Stimulated activated CD4-positive, alpha-beta T cell treated with anti-CD3 and anti-CD28 coated beads, Interleukin-1b, Interleukin-23, amount 100 ng/mL, for 24 hours (primary cell): ENCODE measurements at regions not wholly inside any gene's neighbourhood (a gene's known extent, or its start where the extent isn't known, plus 50 kb on each side); places are given as distances from the start of the nearest gene placed in this dataset.
"Not testable (repeated sequence)": the region's sequence is repeated elsewhere in the genome, so short reads cannot be mapped to it uniquely, and the experiment has no call there.

Experiments used
- DNase-seq, 4 experiments: peaks; one replicate each; pipeline ENCODE4 v3.0.0-alpha.2; 2020; ENCODE audit warnings: low read depth in 4 of 4, low spot score in 1 of 4

DNA sequence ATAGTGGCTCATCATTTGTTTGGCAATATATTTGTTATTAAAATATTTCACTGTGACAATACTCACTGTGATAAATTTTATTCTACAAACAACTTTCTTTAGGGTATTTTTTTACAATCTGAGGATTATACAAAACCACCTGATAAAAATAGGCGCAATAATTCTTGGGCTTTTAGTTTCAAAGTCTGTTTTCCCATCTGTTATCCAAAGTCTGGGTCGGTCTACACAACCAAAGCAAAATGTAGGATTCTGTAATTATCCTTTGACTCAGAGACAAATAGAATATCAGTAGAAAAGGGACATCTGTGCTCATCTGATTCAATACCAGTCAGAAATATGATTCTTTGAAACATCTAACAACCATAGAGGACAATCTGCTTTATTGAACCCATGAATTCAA is 271.8 kb upstream of the AMIGO2 start:
- DNase-seq: no peak

DNA sequence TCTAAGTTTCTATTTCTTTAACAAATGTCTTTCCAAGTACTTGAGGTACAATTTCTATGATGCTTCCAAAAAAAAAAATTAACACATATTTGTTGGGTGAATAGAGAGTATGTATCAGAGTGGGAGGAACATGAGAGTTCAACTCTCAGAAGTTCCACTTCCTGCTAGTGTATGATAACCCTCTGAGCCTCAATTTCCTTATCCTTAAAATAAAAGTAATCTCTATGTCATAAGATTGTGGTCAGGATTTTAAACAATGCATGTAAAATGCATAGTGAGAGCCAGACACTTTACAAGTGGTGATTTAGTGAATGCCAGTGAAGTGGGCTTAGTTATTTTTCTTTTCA is 270.3 kb upstream of the AMIGO2 start:
- DNase-seq: no peak

DNA sequence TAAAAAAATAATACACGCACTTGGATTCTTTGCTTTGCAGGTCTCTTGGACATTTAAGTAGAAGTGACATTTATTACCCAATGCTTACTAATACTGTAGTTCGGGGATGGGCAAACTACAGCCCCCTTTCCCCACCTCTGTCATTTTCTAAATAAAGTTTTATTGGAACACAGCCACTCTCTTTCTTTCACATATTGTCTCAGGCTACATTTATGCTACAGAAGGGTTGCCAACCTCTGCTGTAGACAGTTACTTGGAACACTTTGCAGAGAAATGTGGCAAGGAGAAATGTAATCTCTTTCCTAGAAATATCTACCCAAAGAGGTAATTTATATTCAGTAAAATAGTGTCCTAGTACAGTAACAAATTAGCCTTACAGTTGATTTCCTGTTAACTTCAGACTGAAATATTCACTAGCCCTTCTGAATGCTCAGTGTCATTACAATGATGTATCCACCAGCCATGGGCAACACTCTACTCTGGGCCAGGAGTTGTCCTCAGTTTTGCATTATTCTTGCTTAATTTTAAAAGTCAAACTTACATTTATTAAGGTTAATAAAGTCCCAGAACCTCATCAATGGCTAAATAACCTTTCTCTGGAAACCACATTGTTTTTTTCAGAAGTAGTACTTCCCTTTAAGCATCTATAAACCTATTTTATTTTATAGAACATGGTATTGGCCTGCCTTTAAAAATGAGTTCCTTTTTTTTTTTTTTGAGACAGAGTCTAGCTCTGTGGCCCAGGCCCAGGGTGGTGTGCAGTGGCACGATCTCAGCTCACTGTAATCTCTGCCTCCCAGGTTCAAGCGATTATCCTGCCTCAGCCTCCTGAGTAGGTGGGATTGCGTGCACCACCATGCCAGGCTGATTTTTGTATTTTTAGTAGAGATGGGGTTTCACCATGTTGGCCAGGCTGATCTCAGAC is 269.6 kb upstream of the AMIGO2 start:
- DNase-seq: no peak

DNA sequence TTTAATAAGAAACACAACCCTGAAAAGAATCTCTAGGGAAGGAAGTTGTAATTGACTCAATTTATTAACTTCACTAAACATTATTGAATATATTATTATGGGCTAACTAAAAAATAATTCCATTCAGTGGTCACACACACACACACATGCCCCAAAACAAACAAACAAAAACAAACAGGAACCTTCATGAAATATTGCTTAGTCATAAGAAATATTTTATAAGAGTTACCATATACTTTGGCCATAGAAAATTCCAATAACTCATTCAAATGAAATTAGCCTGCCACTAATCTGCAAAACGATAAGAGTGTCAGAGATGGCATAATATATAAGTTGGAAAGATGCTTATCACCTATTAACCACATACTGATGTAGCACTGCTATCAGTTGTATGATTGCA is 268.4 kb upstream of the AMIGO2 start:
- no peak for DNase-seq

DNA sequence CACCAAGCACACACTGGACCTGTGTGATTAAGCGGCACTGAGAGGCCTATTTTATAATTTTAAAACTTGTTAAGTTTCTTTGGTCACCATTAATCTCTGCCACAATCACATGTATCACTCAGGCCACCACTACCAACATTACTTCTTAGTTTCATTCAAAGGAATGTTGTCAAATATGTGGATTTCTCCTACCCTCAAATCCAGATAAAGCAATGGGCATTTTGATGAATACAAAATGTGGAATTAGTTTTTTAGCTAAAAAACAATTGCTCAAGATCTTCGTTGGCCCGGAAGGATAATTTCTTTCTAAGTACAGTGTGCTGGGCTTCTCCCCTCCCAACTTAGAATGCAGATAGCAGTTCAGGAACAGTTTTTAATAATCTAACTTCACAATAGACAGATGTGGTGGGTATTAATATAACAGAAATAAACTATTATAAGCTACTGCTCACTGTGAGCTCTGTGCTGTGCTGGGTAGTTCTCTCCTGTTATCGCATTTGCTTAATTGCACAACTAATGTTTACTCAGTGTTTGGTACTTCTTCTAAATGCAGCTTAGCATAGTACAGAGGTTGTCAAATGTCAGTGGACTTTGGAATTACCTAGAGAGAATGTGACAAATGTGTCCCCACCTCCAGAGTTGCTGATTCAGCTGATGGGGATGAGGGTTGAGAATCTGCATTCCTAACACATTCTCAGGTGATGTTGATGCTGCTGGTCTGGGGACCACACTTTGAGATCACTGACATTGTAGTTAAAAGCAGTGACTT is 266.7 kb upstream of the AMIGO2 start:
- no peak for DNase-seq

DNA sequence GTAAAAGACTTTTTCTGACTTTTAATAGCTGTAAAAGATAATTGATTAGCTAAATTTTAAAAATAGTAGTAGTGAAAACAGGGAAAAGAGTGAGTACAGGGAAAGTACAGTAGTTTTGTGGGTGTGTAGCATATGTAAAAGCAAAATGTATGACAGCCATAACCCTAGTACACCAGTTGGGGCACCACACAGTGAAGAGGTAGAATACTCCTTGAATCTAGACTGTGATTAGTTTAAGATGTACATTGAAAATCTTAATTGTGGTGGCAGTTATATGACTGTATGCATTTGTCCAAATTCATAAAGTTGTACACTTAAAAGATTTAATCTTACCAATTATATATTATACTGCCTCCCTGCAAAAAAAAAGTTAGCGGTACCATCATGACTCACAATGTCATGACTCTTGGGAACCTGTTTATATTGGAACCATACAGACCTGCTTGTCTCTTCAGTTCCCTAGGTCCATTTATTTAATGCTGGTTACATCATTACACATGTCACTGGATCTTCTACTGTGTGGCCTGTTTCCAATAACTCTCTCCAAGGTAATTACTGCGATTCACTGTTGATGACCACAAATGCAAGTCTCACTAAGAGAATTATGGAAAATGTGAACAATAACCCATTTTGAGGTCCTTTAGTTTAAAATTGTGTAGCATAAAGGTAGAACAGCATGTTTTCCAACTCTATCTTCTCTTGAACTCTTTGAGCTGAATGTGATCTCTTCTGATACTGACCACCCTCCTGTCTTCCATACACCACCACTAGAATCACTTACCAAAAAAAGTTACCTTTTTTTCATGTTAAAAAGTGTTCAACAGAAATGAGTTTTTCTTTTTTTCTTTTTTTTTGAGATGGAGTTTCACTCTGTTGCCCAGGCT is 264.2 kb upstream of the AMIGO2 start:
- no peak for DNase-seq

DNA sequence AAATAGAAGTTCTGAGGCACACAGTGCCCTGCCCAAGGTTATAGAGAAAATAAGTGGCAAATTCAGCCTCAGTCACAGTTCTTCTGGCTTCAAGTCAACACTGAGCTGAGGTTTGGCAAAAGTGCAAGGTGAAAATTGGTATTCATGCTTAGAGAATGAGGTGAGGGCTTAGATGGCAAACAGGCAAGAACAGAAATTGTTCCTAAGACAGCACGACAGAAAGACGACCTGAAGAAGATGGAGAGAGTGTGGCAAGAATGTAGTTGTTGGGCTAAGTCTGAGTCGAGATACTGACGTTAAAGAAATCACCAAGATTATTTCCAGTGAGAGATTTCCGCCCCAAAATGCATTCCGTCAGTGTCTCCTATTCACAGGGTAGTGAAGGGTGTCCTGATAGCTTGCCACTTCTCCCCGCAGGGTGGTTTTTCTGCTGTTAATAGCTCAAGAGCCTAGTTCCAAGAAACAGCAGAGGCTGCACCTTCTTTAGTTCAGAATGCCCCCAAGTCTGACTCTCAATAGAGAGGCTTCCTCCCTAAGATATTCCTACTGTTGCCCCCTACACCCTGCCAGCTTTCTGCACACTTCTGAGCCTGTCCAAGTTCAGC is 260.8 kb upstream of the AMIGO2 start:
- DNase-seq: no peak

DNA sequence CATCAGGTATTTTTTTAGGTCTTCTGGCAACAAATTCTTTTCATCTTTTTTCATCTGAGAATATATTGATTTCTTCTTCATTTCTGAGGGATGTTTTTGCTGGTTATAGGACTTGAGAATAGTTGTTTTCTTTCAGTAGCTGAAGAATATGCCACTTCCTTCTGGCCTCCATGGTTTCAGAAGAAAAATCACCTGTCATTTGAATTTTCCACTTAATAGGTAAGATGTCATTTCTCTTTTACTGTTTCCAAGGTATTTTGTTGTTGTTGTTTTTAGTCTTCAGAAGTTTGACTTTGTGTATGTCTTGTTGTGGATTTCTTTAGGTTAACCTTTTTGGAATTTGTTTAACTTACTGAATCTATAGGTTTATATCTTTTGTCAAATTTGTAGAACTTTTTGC is 257.8 kb upstream of the AMIGO2 start:
- no peak for DNase-seq

DNA sequence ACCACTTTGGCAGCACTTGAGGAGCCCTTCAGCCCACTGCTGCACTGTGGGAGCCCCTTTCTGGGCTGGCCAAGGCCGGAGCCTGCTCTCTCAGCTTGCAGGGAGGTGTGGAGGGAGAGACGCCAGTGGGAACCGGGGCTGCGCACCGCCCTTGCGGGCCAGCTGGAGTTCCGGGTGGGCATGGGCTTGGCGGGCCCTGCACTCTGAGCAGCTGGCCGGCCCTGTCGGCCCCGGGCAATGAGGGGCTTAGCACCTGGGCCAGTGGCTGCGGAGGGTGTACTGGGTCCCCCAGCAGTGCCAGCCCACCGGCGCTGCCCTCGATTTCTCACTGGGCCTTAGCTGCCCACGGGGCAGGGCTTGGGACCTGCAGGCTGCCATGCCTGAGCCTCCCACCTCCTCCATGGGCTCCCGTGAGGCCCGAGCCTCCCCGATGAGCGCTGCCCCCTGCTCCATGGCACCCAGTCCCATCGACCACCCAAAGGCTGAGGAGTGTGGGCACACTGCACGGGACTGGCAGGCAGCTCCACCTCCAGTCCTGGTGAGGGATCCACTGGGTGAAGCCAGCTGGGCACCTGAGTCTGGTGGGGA is 253.6 kb upstream of the AMIGO2 start:
- not testable (repeated sequence) for DNase-seq

DNA sequence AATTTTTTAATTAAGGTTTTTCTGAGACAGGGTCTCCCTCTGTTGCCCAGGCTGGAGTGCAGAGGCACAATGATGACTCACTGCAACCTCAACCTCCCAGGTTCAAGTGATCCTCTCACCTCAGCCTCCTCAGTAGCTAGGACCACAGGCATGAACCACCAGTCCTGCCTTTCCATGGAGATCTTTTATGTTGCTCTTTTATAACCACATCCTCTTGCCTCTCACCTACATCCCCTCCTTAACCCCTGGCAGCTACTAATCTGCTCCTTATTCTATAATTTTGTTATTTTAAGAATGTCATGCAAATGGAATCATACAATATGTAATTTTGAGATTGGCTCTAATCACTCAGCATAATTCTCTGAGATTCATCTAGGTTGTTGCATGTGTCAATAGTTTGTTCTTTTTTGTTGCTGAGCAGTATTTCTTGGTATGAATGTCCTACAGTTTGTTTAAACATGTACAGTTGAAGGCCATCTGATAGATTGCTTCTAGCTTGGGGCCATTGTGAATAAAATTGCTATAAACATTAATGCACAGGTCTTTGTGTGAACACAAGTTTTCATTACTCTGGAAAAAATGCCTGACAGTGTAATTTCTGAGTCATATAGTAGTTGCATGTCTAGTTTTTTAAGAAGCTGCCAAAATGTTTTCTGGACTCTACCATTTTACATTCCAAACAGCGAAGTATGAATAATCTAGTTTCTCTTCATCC is 249.2 kb upstream of the AMIGO2 start:
- no peak for DNase-seq

DNA sequence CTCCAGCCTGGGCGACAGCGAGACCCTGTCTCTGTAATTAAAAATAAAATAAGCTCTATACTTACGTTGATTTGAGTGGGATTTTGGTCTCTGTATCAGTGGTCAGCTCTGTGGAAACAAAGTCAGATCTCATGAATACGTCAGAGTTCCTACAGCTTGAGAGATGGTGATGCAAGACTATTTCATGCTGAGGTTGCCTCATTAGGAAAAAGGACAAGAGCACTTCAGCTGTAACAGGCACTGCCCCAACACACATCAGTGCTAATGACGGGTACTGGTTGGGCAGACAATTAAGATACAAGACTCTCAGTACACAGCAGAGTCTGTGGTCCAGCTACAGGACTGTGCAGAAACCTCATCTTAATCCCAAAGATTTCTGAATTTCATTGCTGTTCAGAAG is 246.4 kb upstream of the AMIGO2 start:
- no peak for DNase-seq

DNA sequence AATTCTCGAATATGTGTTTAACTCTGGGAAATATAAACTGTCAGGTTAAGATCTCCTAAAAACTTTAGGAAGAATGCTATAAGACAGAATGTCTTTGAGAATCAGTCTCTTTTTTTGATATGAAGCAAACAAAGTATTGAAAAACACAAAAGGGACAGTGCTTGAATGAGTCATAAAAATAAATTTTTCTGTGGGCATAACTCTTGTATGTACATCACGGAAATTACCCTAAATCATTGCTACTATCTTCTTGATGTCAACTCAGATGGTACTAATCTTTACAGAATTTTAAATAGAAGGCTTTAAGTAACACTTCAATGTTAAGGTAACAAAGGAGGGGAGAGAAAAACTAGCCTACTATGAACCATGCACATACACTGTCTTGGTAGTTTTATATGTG is 244.0 kb upstream of the AMIGO2 start:
- DNase-seq: no peak

DNA sequence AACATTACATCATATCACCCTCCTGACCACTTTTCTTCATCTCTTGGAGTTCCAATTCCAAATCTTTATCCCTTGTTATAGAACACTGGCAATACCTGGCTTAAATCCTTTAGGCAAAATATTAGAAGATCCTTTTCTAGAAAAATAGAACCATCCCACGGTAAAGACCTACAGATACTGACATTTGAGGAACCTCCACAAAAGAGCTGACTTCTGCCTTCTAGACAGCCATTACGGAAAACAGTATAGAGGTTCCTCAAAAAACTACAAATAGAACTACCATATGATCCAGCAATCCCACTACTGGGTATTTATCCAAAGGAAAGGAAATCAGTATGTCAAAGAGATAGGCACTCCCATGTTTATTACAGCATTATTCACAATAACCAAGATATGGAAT is 241.7 kb upstream of the AMIGO2 start:
- DNase-seq: no peak

DNA sequence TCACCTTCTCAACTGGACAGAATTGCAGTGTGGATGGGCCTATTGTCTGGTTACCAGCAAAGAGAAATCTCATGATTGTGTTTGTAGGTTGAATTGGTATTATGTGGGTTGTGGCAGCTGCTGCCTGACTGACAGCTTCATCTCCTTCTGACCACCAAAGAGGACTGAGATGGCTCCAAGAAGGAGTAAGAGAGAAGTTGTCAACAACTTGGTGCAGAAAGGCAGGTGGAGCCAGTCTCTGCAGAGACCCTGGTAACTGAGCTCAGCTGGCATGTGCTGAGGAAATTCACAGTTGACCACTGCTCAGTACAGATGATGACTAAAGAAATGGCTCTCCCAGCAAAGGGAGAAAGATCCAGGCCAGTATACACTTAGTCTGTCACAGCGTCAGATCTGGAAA is 240.0 kb upstream of the AMIGO2 start:
- DNase-seq: no peak

DNA sequence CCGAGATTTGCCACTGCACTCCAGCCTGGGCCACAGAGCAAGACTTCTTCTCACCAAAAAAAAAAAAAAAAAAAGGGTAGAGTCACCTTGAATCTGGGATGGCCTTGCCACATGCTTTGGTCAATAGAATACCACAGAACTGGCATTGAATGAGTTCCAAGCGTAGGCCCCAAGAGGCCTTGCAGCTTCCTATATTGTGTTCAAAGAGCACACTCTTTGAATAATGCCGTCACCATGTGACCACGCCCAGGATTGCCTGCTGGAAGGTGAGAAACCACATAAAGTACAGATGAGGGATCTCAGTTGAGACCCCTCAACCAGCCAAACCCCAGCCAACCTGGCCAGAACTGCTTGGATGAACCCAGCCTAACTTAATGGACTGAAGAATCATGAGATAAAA is 239.2 kb upstream of the AMIGO2 start:
- DNase-seq: no peak

DNA sequence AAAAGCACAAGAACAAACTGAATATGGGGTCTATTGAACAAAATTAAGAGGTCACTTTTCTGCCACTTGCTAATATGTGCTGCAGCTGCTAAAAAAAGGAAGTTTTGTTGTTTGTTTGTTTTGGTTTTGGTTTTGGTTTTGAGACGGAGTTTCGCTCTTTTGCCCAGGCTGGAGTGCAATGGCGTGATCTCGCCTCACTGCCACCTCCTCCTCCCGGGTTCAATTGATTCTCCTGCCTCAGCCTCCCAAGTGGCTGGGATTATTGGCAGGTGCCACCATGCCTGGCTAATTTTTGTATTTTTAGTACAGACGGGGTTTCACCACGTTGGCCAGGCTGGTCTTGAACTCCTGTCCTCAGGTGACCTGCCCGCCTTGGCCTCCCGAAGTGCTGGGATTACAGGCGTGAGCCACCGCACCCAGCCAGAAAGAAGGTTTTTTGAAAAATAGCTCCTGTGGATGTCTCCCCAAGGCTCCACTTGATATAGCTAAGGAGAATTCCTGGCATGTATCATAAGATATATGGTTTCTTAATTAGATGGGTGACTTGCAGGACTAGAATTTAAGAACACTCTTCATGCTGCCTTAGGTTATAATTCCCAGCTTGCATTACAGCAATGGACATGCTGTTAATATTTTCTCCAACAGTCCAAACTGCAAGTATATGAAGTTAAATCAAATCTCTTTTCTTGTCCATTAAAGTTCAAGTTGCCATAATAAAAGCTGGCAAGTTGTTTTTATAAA is 237.6 kb upstream of the AMIGO2 start:
- no peak for DNase-seq

DNA sequence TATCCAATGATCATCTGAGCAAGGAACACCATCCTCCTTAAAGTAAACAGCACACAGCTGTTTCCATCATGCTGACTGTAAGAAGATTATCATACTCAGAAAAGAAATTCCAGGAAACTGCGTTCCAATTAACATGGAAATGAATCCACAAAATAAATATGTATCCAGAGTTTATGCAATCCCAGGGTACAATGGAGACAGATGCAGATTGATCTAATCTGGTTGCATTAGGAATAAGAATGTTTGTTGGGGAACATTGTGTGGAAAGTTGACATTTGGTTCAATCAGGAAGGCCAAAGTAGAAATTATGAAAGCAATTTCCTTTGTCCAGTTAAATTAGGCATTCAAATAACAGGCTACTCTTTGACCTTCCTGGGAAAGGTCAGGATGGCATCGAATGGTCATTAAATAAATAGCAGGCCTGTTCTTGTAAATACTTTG is 236.9 kb upstream of the AMIGO2 start:
- no peak for DNase-seq

DNA sequence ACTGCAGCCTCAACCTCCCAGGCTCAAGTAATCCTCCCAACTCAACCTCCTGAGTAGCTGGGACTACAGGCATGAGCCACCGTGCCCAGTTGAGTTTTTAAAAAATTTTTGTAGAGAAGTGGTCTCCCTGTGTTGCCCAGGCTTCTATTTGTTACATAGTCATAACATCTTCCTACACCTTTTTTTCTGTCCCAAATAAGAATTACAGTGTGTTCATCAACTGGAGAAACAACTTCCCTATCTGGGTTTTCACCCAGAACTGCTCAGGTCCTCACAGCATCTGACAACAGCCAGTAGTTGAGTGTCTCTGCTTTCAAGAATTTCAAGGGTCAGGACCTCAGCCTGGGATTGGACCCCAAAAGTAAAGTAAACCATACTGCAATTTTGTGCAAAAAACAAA is 235.2 kb upstream of the AMIGO2 start:
- DNase-seq: no peak

DNA sequence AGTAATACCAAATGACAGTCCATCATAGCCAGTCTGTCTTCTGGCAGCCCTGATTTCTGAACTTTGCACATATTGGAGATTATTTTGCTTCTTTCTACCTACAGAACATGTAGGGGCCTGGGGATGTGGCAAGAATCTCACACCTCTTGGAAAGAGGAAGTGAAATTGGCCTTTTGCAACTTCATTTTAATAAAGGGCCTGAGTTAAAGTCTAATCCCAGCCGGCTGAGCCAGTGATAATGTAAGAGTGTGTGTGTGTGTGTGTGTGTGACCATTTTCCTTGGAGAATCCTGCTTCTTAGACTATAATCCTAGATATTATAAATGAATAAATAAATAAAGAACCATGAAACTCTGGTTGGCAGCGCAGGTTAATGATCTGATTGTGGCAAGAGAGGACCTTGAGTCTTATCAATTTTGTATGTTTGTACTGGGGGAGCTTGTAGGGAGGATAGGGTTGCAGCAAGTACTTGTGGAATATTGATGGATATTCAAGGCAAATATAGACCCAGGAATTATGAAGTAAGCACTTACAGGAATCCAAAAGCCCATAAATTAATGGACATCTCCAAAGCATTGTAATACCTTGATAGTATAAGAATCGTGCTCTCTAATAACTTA is 233.2 kb upstream of the AMIGO2 start:
- DNase-seq: no peak
